ENCODE measurements at regions not wholly inside any gene's neighbourhood (a gene's known extent, or its start where the extent isn't known, plus 50 kb on each side); places are given as distances from the start of the nearest gene placed in this dataset.
A peak's percentile ranks its signal among the peaks of the same experiment; 100 is the strongest.

DNA sequence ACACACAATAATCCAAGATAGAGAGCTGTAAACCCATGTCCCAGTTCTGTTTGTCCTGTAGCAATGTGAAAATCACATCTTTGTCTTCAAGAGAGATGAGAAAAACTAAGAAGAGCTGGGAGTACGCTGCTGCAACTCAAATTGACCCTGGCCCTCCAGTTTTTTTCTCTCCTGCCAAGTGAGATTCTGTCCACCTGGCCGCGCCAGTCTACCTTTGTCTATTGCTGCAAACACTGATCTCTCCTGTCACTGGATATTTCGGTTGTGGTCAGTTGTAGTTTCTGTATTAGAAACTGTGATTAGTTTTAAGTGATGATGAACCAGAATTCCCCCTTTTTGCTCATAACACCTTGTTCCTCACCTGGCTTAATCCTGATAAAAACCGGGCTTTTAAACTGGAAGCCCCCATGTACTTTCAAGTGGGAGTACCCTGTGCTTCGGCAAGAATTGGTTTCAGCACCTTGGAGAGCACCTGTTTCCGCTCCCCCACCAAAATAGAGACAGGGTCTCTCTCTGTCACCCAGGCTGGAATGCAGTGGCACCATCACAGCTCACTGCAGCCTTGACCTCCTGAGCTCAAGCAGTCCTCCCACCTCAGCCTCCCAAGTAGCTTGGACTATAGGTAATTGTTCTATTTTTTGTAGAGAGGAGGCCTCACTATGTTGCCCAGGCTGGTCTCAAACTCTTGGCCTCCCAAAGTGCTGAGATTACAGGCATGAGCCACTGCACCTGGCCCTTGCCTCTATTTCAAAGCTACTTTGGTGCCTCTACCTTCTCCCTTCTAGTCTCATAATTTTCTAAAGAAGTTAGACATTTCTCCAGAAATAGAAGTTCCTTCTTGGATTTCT lies 156.8 kb downstream of the PHETA1 start (continued):
- TF ChIP-seq, protein P1, sequence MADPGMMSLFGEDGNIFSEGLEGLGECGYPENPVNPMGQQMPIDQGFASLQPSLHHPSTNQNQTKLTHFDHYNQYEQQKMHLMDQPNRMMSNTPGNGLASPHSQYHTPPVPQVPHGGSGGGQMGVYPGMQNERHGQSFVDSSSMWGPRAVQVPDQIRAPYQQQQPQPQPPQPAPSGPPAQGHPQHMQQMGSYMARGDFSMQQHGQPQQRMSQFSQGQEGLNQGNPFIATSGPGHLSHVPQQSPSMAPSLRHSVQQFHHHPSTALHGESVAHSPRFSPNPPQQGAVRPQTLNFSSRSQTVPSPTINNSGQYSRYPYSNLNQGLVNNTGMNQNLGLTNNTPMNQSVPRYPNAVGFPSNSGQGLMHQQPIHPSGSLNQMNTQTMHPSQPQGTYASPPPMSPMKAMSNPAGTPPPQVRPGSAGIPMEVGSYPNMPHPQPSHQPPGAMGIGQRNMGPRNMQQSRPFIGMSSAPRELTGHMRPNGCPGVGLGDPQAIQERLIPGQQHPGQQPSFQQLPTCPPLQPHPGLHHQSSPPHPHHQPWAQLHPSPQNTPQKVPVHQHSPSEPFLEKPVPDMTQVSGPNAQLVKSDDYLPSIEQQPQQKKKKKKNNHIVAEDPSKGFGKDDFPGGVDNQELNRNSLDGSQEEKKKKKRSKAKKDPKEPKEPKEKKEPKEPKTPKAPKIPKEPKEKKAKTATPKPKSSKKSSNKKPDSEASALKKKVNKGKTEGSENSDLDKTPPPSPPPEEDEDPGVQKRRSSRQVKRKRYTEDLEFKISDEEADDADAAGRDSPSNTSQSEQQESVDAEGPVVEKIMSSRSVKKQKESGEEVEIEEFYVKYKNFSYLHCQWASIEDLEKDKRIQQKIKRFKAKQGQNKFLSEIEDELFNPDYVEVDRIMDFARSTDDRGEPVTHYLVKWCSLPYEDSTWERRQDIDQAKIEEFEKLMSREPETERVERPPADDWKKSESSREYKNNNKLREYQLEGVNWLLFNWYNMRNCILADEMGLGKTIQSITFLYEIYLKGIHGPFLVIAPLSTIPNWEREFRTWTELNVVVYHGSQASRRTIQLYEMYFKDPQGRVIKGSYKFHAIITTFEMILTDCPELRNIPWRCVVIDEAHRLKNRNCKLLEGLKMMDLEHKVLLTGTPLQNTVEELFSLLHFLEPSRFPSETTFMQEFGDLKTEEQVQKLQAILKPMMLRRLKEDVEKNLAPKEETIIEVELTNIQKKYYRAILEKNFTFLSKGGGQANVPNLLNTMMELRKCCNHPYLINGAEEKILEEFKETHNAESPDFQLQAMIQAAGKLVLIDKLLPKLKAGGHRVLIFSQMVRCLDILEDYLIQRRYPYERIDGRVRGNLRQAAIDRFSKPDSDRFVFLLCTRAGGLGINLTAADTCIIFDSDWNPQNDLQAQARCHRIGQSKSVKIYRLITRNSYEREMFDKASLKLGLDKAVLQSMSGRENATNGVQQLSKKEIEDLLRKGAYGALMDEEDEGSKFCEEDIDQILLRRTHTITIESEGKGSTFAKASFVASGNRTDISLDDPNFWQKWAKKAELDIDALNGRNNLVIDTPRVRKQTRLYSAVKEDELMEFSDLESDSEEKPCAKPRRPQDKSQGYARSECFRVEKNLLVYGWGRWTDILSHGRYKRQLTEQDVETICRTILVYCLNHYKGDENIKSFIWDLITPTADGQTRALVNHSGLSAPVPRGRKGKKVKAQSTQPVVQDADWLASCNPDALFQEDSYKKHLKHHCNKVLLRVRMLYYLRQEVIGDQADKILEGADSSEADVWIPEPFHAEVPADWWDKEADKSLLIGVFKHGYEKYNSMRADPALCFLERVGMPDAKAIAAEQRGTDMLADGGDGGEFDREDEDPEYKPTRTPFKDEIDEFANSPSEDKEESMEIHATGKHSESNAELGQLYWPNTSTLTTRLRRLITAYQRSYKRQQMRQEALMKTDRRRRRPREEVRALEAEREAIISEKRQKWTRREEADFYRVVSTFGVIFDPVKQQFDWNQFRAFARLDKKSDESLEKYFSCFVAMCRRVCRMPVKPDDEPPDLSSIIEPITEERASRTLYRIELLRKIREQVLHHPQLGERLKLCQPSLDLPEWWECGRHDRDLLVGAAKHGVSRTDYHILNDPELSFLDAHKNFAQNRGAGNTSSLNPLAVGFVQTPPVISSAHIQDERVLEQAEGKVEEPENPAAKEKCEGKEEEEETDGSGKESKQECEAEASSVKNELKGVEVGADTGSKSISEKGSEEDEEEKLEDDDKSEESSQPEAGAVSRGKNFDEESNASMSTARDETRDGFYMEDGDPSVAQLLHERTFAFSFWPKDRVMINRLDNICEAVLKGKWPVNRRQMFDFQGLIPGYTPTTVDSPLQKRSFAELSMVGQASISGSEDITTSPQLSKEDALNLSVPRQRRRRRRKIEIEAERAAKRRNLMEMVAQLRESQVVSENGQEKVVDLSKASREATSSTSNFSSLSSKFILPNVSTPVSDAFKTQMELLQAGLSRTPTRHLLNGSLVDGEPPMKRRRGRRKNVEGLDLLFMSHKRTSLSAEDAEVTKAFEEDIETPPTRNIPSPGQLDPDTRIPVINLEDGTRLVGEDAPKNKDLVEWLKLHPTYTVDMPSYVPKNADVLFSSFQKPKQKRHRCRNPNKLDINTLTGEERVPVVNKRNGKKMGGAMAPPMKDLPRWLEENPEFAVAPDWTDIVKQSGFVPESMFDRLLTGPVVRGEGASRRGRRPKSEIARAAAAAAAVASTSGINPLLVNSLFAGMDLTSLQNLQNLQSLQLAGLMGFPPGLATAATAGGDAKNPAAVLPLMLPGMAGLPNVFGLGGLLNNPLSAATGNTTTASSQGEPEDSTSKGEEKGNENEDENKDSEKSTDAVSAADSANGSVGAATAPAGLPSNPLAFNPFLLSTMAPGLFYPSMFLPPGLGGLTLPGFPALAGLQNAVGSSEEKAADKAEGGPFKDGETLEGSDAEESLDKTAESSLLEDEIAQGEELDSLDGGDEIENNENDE (IDR thresholded peaks at IDR 0.05; ENCODE audit: insufficient replicate concordance, low read length), result no peak
- peak; percentile 53; the same call in 1 of the 2 replicates for TF ChIP-seq TEAD4 (IDR thresholded peaks at IDR 0.05; ENCODE audit: low read depth, low read length)
- no peak for TF ChIP-seq SRF (IDR thresholded peaks at IDR 0.05; ENCODE audit: low read depth, low read length)
- TF ChIP-seq, protein P2, sequence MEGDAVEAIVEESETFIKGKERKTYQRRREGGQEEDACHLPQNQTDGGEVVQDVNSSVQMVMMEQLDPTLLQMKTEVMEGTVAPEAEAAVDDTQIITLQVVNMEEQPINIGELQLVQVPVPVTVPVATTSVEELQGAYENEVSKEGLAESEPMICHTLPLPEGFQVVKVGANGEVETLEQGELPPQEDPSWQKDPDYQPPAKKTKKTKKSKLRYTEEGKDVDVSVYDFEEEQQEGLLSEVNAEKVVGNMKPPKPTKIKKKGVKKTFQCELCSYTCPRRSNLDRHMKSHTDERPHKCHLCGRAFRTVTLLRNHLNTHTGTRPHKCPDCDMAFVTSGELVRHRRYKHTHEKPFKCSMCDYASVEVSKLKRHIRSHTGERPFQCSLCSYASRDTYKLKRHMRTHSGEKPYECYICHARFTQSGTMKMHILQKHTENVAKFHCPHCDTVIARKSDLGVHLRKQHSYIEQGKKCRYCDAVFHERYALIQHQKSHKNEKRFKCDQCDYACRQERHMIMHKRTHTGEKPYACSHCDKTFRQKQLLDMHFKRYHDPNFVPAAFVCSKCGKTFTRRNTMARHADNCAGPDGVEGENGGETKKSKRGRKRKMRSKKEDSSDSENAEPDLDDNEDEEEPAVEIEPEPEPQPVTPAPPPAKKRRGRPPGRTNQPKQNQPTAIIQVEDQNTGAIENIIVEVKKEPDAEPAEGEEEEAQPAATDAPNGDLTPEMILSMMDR (IDR thresholded peaks at IDR 0.05; ENCODE audit: control extremely low read depth in 1 of 3, insufficient read depth in 1 of 3, low read depth in 1 of 3, low read length in 3 of 3), result peak in 2 of 3 experiments; percentile 8 to 17; a peak in 2 of 4 replicates
- TF ChIP-seq, protein P3, sequence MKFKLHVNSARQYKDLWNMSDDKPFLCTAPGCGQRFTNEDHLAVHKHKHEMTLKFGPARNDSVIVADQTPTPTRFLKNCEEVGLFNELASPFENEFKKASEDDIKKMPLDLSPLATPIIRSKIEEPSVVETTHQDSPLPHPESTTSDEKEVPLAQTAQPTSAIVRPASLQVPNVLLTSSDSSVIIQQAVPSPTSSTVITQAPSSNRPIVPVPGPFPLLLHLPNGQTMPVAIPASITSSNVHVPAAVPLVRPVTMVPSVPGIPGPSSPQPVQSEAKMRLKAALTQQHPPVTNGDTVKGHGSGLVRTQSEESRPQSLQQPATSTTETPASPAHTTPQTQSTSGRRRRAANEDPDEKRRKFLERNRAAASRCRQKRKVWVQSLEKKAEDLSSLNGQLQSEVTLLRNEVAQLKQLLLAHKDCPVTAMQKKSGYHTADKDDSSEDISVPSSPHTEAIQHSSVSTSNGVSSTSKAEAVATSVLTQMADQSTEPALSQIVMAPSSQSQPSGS (IDR thresholded peaks at IDR 0.05; ENCODE audit: low read length), result no peak
